ENCODE measurements at regions not wholly inside any gene's neighbourhood (a gene's known extent, or its start where the extent isn't known, plus 50 kb on each side); places are given as distances from the start of the nearest gene placed in this dataset.

DNA sequence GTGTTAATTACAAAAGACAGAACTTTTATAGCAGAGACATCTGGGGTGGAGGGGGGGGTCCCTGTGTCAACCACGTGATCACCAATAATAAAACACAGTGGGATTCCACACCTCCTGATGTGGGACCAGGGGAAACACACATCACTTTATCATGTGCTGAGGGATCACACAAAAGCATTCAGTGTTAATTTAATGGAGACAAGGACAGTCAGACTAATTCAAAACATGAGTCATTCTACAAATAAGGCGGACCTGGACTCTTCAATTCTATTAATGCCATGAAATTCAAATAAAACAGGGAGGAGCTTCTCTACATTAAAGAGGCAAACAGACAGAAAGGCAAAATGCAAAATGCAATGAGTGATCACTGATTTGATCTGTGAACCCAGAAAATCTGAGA is 67.3 kb upstream of the PFKP start:
- H3K9me3 ChIP-seq (ENCODE audit: control insufficient read depth in 5 of 5, low read length in 5 of 5) = no peaks in the 10 kb centered on the region
- H3K27me3 ChIP-seq (ENCODE audit: control insufficient read depth in 5 of 5, insufficient read depth in 4 of 5, low read length in 5 of 5) = no peaks in the 10 kb centered on the region
- H3K9ac ChIP-seq (ENCODE audit: low read length in 5 of 5) = no peak overlapping the region
- H3K4me1 ChIP-seq (ENCODE audit: control insufficient read depth in 5 of 5, insufficient read depth in 5 of 5, low read length in 5 of 5) = no peaks in the 10 kb centered on the region
- H3K36me3 ChIP-seq (ENCODE audit: control insufficient read depth in 5 of 5, insufficient read depth in 5 of 5, low read length in 5 of 5) = no peaks in the 10 kb centered on the region
- no peak overlapping the region for H3K27ac ChIP-seq (ENCODE audit: low read depth, low read length)
- H3K4me3 ChIP-seq (ENCODE audit: low read depth in 1 of 5, low read length in 5 of 5) = no peak overlapping the region

DNA sequence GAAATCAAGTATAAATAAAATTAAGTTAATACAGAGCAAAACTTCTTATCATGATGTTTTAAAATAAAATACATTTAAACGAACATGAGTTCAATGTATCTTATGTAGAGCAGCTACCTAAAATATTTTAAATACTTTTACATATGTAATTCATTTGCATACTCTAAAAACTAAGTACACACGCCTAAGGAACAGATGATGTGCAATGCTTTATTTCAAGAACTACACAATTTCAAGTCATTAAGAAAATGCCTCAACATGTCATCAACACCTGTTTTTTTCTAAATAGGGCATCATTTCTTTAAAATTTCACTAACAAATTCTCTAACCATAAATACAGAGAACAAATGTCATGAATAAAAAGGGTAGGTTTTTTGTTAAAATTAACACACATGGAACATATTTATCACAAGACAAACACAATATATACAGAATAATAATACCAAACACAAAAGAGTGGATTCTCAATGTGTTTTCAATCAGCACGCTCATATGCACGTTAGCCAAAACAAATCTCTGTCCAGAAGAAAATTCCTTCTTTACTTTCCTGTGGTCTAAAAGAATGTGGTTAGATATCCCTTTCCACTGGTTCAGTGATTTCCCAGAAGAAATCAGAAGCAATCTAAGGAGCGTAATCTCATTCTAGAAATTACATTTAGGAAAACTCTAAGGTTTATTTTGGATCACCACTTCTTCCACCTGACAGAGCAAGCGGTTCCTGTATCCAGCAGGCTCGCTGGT is 73.0 kb upstream of the PFKP start:
- no peak overlapping the region for H3K4me3 ChIP-seq (ENCODE audit: low read depth in 1 of 5, low read length in 5 of 5)
- peaks cover 3 to 5% (median 3%) of the 10 kb centered on the region in 5 donors for H3K9me3 ChIP-seq (ENCODE audit: control insufficient read depth in 5 of 5, low read length in 5 of 5)
- H3K36me3 ChIP-seq (ENCODE audit: control insufficient read depth in 5 of 5, insufficient read depth in 5 of 5, low read length in 5 of 5) = no peaks in the 10 kb centered on the region
- H3K27ac ChIP-seq (ENCODE audit: low read depth, low read length) = no peak overlapping the region
- H3K4me1 ChIP-seq (ENCODE audit: control insufficient read depth in 5 of 5, insufficient read depth in 5 of 5, low read length in 5 of 5) = no peaks in the 10 kb centered on the region
- H3K27me3 ChIP-seq (ENCODE audit: control insufficient read depth in 5 of 5, insufficient read depth in 4 of 5, low read length in 5 of 5) = peaks cover 0 to 4% (median 2%) of the 10 kb centered on the region in 5 donors
- no peak overlapping the region for H3K9ac ChIP-seq (ENCODE audit: low read length in 5 of 5)

GRCh38 chr10:2993636-2994035 is 73.7 kb upstream of the PFKP start:
- no peak overlapping the region for H3K27ac ChIP-seq (ENCODE audit: low read depth, low read length)
- peaks cover 8 to 12% (median 10%) of the 10 kb centered on the region in 5 donors for H3K9me3 ChIP-seq (ENCODE audit: control insufficient read depth in 5 of 5, low read length in 5 of 5)
- H3K4me3 ChIP-seq (ENCODE audit: low read depth in 1 of 5, low read length in 5 of 5) = no peak overlapping the region
- no peaks in the 10 kb centered on the region for H3K36me3 ChIP-seq (ENCODE audit: control insufficient read depth in 5 of 5, insufficient read depth in 5 of 5, low read length in 5 of 5)
- peaks cover 0 to 10% (median 9%) of the 10 kb centered on the region in 5 donors for H3K27me3 ChIP-seq (ENCODE audit: control insufficient read depth in 5 of 5, insufficient read depth in 4 of 5, low read length in 5 of 5)
- H3K9ac ChIP-seq (ENCODE audit: low read length in 5 of 5) = no peak overlapping the region
- no peaks in the 10 kb centered on the region for H3K4me1 ChIP-seq (ENCODE audit: control insufficient read depth in 5 of 5, insufficient read depth in 5 of 5, low read length in 5 of 5)

DNA sequence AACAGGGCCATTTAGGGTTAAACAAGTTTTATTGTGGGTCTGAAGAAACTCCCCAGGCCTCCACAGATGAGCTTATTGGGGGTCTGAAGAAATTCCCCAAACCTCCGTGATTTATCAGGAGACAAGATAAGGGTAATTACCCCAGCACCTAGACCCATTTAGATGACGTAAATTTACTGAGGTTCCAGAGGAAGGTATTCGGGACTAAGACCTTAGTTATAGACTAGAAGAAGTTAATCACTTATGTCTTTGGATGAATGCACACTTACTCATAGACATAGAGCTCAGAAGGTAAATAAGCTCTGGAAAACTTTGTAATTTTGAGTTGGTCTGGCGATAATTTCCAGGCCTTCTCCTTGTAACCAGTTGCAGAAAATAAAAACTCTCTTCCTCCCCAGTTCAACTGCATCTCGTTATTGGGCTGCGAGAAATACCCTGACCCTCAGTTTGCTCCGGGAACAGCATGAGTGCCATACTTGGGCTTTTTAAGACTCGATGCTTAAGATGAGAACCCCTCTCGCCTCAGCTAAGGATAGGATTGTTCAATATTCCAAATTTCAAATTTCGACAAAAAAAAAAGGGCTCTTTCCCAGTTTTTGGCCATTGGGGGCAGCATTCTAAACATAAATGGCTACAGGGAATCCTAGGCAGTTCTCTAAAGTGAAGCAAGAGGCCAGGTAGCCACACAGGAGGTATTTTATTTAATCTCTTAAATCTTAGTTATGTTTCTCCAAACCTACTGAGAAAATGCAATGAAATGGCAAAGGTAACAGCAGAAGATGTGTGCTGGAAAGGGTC is 74.7 kb upstream of the PFKP start:
- no peak overlapping the region for H3K4me3 ChIP-seq (ENCODE audit: low read depth in 1 of 5, low read length in 5 of 5)
- H3K36me3 ChIP-seq (ENCODE audit: control insufficient read depth in 5 of 5, insufficient read depth in 5 of 5, low read length in 5 of 5) = no peaks in the 10 kb centered on the region
- H3K27me3 ChIP-seq (ENCODE audit: control insufficient read depth in 5 of 5, insufficient read depth in 4 of 5, low read length in 5 of 5) = peaks cover 0 to 14% (median 12%) of the 10 kb centered on the region in 5 donors
- no peaks in the 10 kb centered on the region for H3K4me1 ChIP-seq (ENCODE audit: control insufficient read depth in 5 of 5, insufficient read depth in 5 of 5, low read length in 5 of 5)
- no peak overlapping the region for H3K9ac ChIP-seq (ENCODE audit: low read length in 5 of 5)
- no peak overlapping the region for H3K27ac ChIP-seq (ENCODE audit: low read depth, low read length)
- peaks cover 8 to 12% (median 10%) of the 10 kb centered on the region in 5 donors for H3K9me3 ChIP-seq (ENCODE audit: control insufficient read depth in 5 of 5, low read length in 5 of 5)

- H3K4me1 ChIP-seq (ENCODE audit: control insufficient read depth in 5 of 5, insufficient read depth in 5 of 5, low read length in 5 of 5) = peaks cover 0 to 8% (median 5%) of the 10 kb centered on the region in 5 donors
- peaks cover 2 to 14% (median 12%) of the 10 kb centered on the region in 5 donors for H3K27me3 ChIP-seq (ENCODE audit: control insufficient read depth in 5 of 5, insufficient read depth in 4 of 5, low read length in 5 of 5)
- no peaks in the 10 kb centered on the region for H3K36me3 ChIP-seq (ENCODE audit: control insufficient read depth in 5 of 5, insufficient read depth in 5 of 5, low read length in 5 of 5)
- H3K9me3 ChIP-seq (ENCODE audit: control insufficient read depth in 5 of 5, low read length in 5 of 5) = peaks cover 8 to 16% (median 10%) of the 10 kb centered on the region in 5 donors
- no peak overlapping the region for H3K4me3 ChIP-seq (ENCODE audit: low read depth in 1 of 5, low read length in 5 of 5)
- H3K9ac ChIP-seq (ENCODE audit: low read length in 5 of 5) = no peak overlapping the region
- H3K27ac ChIP-seq (ENCODE audit: low read depth, low read length) = no peak overlapping the region
Measured at GRCh38 chr10:2990764-2991163, 76.6 kb upstream of the PFKP start.

GRCh38 chr10:2989292-2989947 is 77.9 kb upstream of the PFKP start:
- no peak overlapping the region for H3K27ac ChIP-seq (ENCODE audit: low read depth, low read length)
- no peaks in the 10 kb centered on the region for H3K36me3 ChIP-seq (ENCODE audit: control insufficient read depth in 5 of 5, insufficient read depth in 5 of 5, low read length in 5 of 5)
- H3K27me3 ChIP-seq (ENCODE audit: control insufficient read depth in 5 of 5, insufficient read depth in 4 of 5, low read length in 5 of 5) = peaks cover 13 to 27% (median 18%) of the 10 kb centered on the region in 5 donors
- H3K9me3 ChIP-seq (ENCODE audit: control insufficient read depth in 5 of 5, low read length in 5 of 5) = peaks cover 8 to 16% (median 10%) of the 10 kb centered on the region in 5 donors
- no peak overlapping the region for H3K4me3 ChIP-seq (ENCODE audit: low read depth in 1 of 5, low read length in 5 of 5)
- H3K4me1 ChIP-seq (ENCODE audit: control insufficient read depth in 5 of 5, insufficient read depth in 5 of 5, low read length in 5 of 5) = peaks cover 0 to 10% (median 6%) of the 10 kb centered on the region in 5 donors
- H3K9ac ChIP-seq (ENCODE audit: low read length in 5 of 5) = no peak overlapping the region

GRCh38 chr10:2987185-2987768 is 80.1 kb upstream of the PFKP start:
- Histone ChIP-seq H3K4me1 (ENCODE audit: control insufficient read depth in 5 of 5, insufficient read depth in 5 of 5, low read length in 5 of 5) (peaks cover 0 to 10% (median 6%) of the 10 kb centered on the region in 5 donors), H3K9ac (ENCODE audit: low read length in 5 of 5) (no peak overlapping the region), H3K36me3 (ENCODE audit: control insufficient read depth in 5 of 5, insufficient read depth in 5 of 5, low read length in 5 of 5) (no peaks in the 10 kb centered on the region), H3K4me3 (ENCODE audit: low read depth in 1 of 5, low read length in 5 of 5) (no peak overlapping the region), H3K27ac (ENCODE audit: low read depth, low read length) (no peak overlapping the region), H3K27me3 (ENCODE audit: control insufficient read depth in 5 of 5, insufficient read depth in 4 of 5, low read length in 5 of 5) (peaks cover 13 to 27% (median 20%) of the 10 kb centered on the region in 5 donors), H3K9me3 (ENCODE audit: control insufficient read depth in 5 of 5, low read length in 5 of 5) (peaks cover 8 to 16% (median 10%) of the 10 kb centered on the region in 5 donors)

- Histone ChIP-seq H3K27ac (ENCODE audit: low read depth, low read length) (no peak overlapping the region), H3K9ac (ENCODE audit: low read length in 5 of 5) (no peak overlapping the region), H3K27me3 (ENCODE audit: control insufficient read depth in 5 of 5, insufficient read depth in 4 of 5, low read length in 5 of 5) (peaks cover 13 to 27% (median 20%) of the 10 kb centered on the region in 5 donors), H3K4me3 (ENCODE audit: low read depth in 1 of 5, low read length in 5 of 5) (no peak overlapping the region), H3K4me1 (ENCODE audit: control insufficient read depth in 5 of 5, insufficient read depth in 5 of 5, low read length in 5 of 5) (peaks cover 0 to 10% (median 6%) of the 10 kb centered on the region in 5 donors), H3K36me3 (ENCODE audit: control insufficient read depth in 5 of 5, insufficient read depth in 5 of 5, low read length in 5 of 5) (no peaks in the 10 kb centered on the region), H3K9me3 (ENCODE audit: control insufficient read depth in 5 of 5, low read length in 5 of 5) (peaks cover 8 to 16% (median 10%) of the 10 kb centered on the region in 5 donors)
Measured at GRCh38 chr10:2986391-2986801, 81.0 kb upstream of the PFKP start.

DNA sequence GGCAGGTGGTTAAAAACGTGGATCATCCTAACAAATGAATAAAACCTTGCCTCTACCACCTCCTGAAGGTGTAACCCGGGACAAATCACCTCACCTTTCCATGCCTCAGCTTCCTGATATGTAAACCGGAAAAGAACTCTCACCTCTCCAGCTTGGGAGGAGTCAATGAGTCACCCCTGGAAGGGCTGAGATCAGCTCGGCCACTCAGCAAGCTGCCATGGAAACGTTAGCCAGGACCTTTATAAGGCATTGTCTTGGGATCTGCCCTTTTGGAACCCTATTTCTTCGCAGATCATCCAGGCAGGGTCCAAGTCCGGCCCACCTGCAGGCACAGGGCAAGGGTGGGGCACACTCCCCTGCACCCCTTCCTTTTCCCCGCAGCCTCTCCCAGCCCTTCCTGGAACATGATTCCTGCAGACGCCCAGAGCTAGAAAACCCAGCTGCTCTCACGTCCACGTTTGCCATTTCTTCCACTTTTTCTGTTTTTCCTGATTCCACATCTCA is 81.6 kb upstream of the PFKP start:
- Histone ChIP-seq H3K9me3 (ENCODE audit: control insufficient read depth in 5 of 5, low read length in 5 of 5) (peaks cover 8 to 16% (median 10%) of the 10 kb centered on the region in 5 donors), H3K4me1 (ENCODE audit: control insufficient read depth in 5 of 5, insufficient read depth in 5 of 5, low read length in 5 of 5) (peaks cover 0 to 10% (median 6%) of the 10 kb centered on the region in 5 donors), H3K9ac (ENCODE audit: low read length in 5 of 5) (no peak overlapping the region), H3K36me3 (ENCODE audit: control insufficient read depth in 5 of 5, insufficient read depth in 5 of 5, low read length in 5 of 5) (no peaks in the 10 kb centered on the region), H3K27me3 (ENCODE audit: control insufficient read depth in 5 of 5, insufficient read depth in 4 of 5, low read length in 5 of 5) (peaks cover 13 to 27% (median 20%) of the 10 kb centered on the region in 5 donors), H3K4me3 (ENCODE audit: low read depth in 1 of 5, low read length in 5 of 5) (peak overlapping the region in 1 of 5 donors; percentile 11), H3K27ac (ENCODE audit: low read depth, low read length) (no peak overlapping the region)

All from subcutaneous abdominal adipose tissue (tissue), 5 donors.